ENCODE measurements at regions not wholly inside any gene's neighbourhood (a gene's known extent, or its start where the extent isn't known, plus 50 kb on each side); places are given as distances from the start of the nearest gene placed in this dataset.

DNA sequence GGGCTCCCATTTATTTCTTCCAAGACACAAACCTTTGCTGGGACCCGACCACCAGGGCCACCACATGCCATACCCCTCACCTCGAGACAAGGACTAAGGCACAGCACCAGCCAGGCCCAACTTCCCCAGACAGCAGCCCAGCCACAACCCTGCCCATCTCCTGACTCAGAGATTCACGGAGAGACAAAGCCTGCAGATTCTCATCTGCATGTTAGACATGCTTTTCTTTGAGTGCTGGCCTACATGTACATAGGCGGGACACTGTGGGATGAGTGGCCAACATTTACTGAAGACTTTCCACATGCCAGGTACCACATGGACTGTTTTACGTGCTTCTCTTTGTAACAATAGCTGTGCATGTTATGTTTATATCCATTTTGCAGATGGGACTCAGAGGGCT is 221.3 kb upstream of the ZMIZ1 start:
- H3K4me1 ChIP-seq (ENCODE audit: insufficient read depth, low read length) = no peaks in the 10 kb centered on the region
- 0 out of 2 replicates have a peak, but pooled peaks cover 12% of the 10 kb centered on the region for H3K27me3 ChIP-seq (ENCODE audit: low read length)
- no peaks in the 10 kb centered on the region for H3F3A ChIP-seq (ENCODE audit: low read length, unreplicated experiment)
- DNase-seq (no peak), ATAC-seq (no peak)
- TF ChIP-seq EZH2phosphoT487 (IDR thresholded peaks at IDR 0.05; ENCODE audit: borderline replicate concordance, low read length) (no peak), EZH2 (IDR thresholded peaks at IDR 0.05; ENCODE audit: low read length, unreplicated experiment) (no peak)
- TF ChIP-seq, protein P1, sequence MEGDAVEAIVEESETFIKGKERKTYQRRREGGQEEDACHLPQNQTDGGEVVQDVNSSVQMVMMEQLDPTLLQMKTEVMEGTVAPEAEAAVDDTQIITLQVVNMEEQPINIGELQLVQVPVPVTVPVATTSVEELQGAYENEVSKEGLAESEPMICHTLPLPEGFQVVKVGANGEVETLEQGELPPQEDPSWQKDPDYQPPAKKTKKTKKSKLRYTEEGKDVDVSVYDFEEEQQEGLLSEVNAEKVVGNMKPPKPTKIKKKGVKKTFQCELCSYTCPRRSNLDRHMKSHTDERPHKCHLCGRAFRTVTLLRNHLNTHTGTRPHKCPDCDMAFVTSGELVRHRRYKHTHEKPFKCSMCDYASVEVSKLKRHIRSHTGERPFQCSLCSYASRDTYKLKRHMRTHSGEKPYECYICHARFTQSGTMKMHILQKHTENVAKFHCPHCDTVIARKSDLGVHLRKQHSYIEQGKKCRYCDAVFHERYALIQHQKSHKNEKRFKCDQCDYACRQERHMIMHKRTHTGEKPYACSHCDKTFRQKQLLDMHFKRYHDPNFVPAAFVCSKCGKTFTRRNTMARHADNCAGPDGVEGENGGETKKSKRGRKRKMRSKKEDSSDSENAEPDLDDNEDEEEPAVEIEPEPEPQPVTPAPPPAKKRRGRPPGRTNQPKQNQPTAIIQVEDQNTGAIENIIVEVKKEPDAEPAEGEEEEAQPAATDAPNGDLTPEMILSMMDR (conservative IDR thresholded peaks at IDR 0.05; ENCODE audit: low read depth, low read length) = no peak
- no peaks in the 10 kb centered on the region; the same call in 1 of the 2 replicates for H3K9me3 ChIP-seq (ENCODE audit: low read length)
- no peak overlapping the region for H3K9ac ChIP-seq (ENCODE audit: low read length)
- BruUV-seq (replicated peaks) = no TSS peak
- no peak overlapping the region for H3K4me3 ChIP-seq (ENCODE audit: low read length)
- intact Hi-C loops (cut with micrococcal nuclease) = no loop called here
- POLR2A ChIA-PET (ENCODE audit: unreplicated experiment) = no interaction called here
- 0 out of 2 replicates have a peak, but pooled peaks cover 3% of the 10 kb centered on the region for H3K9me2 ChIP-seq (replicated peaks; ENCODE audit: low read length)
- no peaks in the 10 kb centered on the region for H3K36me3 ChIP-seq (ENCODE audit: low read depth, low read length)
- H2AFZ ChIP-seq (ENCODE audit: low read length) = no peak overlapping the region
- CTCF ChIA-PET = no interaction called here
- no peaks in the 10 kb centered on the region for H3K79me2 ChIP-seq (ENCODE audit: low read length)
- no peak overlapping the region for H3K27ac ChIP-seq (ENCODE audit: low read length)
- no peak overlapping the region for H3K4me2 ChIP-seq (ENCODE audit: low read length)
- no peaks in the 10 kb centered on the region for H4K20me1 ChIP-seq (ENCODE audit: low read length)

DNA sequence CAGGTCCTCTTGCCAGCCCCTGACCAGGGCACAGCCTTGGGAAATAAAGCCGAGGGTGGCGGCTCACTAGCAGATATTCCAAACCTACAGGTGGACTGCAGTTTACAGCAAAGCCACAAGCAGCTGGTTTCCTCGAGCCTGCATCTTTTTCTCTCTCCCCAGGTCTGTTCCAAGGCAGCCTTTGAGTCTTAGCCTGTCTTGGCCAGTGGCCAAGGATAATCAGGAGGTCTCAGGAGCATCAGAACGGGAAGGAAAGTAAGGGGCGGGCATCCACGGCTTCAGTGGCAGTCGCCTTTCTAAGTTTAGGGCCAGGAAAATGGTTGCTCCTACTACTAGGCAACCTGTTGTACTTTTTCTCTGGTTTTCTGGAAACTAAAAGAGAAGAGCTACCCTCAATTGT is 219.7 kb upstream of the ZMIZ1 start:
- CTCF ChIA-PET = no interaction called here
- H3K9me2 ChIP-seq (replicated peaks; ENCODE audit: low read length) = 0 out of 2 replicates have a peak, but pooled peaks cover 3% of the 10 kb centered on the region

DNA sequence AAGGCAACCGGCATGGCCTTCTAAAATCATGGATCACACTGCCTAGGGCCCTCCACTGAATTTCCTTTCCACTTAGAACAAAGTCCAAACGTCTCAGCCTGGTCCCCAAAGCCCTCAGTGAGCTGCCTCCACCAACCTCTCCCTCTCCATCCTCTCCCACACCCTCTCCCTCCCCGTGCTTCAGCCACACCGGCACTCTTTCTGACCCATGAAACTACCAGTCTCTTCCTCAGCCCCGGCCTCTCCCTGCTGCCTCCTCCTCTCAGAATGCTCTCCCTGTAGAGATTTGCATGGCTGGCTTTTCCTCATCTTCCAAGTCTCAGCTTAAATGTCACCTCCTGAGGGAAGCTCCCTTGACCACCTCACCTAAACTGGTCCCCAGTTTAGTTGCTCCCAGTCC is 219.0 kb upstream of the ZMIZ1 start:
- Histone ChIP-seq H3K36me3 (ENCODE audit: low read depth, low read length) (no peaks in the 10 kb centered on the region), H3K4me3 (ENCODE audit: low read length) (no peak overlapping the region), H3K4me1 (ENCODE audit: insufficient read depth, low read length) (no peaks in the 10 kb centered on the region), H3K9me2 (replicated peaks; ENCODE audit: low read length) (0 out of 2 replicates have a peak, but pooled peaks cover 3% of the 10 kb centered on the region), H3K4me2 (ENCODE audit: low read length) (no peak overlapping the region), H2AFZ (ENCODE audit: low read length) (no peak overlapping the region), H4K20me1 (ENCODE audit: low read length) (no peaks in the 10 kb centered on the region), H3K9ac (ENCODE audit: low read length) (no peak overlapping the region), H3K79me2 (ENCODE audit: low read length) (no peaks in the 10 kb centered on the region), H3K9me3 (ENCODE audit: low read length) (no peaks in the 10 kb centered on the region), H3K27ac (ENCODE audit: low read length) (no peak overlapping the region), H3K27me3 (ENCODE audit: low read length) (0 out of 2 replicates have a peak, but pooled peaks cover 12% of the 10 kb centered on the region), H3F3A (ENCODE audit: low read length, unreplicated experiment) (no peaks in the 10 kb centered on the region)
- ChIA-PET POLR2A (ENCODE audit: unreplicated experiment) (no interaction called here), CTCF (no interaction called here)
- ATAC-seq = no peak
- TF ChIP-seq, protein P1 (conservative IDR thresholded peaks at IDR 0.05; ENCODE audit: low read depth, low read length) = no peak
- TF ChIP-seq EZH2 (IDR thresholded peaks at IDR 0.05; ENCODE audit: low read length, unreplicated experiment) (no peak), EZH2phosphoT487 (IDR thresholded peaks at IDR 0.05; ENCODE audit: borderline replicate concordance, low read length) (no peak)
- DNase-seq = no peak
- no TSS peak for BruUV-seq (replicated peaks)
- intact Hi-C loops (cut with micrococcal nuclease) = no loop called here

More for the DNA sequence above, 219.7 kb upstream of the ZMIZ1 start:
- no peaks in the 10 kb centered on the region for H4K20me1 ChIP-seq (ENCODE audit: low read length)
- no peak overlapping the region for H3K4me2 ChIP-seq (ENCODE audit: low read length)
- POLR2A ChIA-PET (ENCODE audit: unreplicated experiment) = no interaction called here
- DNase-seq (no peak), ATAC-seq (no peak)
- no peak overlapping the region for H3K4me3 ChIP-seq (ENCODE audit: low read length)
- H3K4me1 ChIP-seq (ENCODE audit: insufficient read depth, low read length) = no peaks in the 10 kb centered on the region
- no peaks in the 10 kb centered on the region for H3K36me3 ChIP-seq (ENCODE audit: low read depth, low read length)
- H3K27me3 ChIP-seq (ENCODE audit: low read length) = 0 out of 2 replicates have a peak, but pooled peaks cover 12% of the 10 kb centered on the region
- no peak for TF ChIP-seq EZH2phosphoT487 (IDR thresholded peaks at IDR 0.05; ENCODE audit: borderline replicate concordance, low read length)
- TF ChIP-seq, protein P1 (conservative IDR thresholded peaks at IDR 0.05; ENCODE audit: low read depth, low read length) = no peak
- no peak for TF ChIP-seq EZH2 (IDR thresholded peaks at IDR 0.05; ENCODE audit: low read length, unreplicated experiment)
- H3K9me3 ChIP-seq (ENCODE audit: low read length) = no peaks in the 10 kb centered on the region
- H3K79me2 ChIP-seq (ENCODE audit: low read length) = no peaks in the 10 kb centered on the region
- no peak overlapping the region for H2AFZ ChIP-seq (ENCODE audit: low read length)
- no peak overlapping the region for H3K9ac ChIP-seq (ENCODE audit: low read length)
- no peaks in the 10 kb centered on the region for H3F3A ChIP-seq (ENCODE audit: low read length, unreplicated experiment)
- no TSS peak for BruUV-seq (replicated peaks)
- intact Hi-C loops (cut with micrococcal nuclease) = no loop called here
- no peak overlapping the region for H3K27ac ChIP-seq (ENCODE audit: low read length)

All from PC-3 (cell line).